ENCODE measurements at regions not wholly inside any gene's neighbourhood (a gene's known extent, or its start where the extent isn't known, plus 50 kb on each side); places are given as distances from the start of the nearest gene placed in this dataset.

GRCh38 chr6:169960521-169960885 lies 209.1 kb downstream of the ERMARD start:
- no peak for DNase-seq

GRCh38 chr6:169960003-169960344 lies 208.6 kb downstream of the ERMARD start:
- no peak for DNase-seq

GRCh38 chr6:169959136-169960002 lies 207.9 kb downstream of the ERMARD start:
- peak; percentile 45 for DNase-seq

- no peak for DNase-seq
Measured at GRCh38 chr6:169958510-169958909, 207.1 kb downstream of the ERMARD start.

- no peak for DNase-seq
Measured at GRCh38 chr6:169957351-169957963, 206.0 kb downstream of the ERMARD start.

- no peak for DNase-seq
Measured at GRCh38 chr6:169956580-169956979, 205.2 kb downstream of the ERMARD start.

GRCh38 chr6:169955731-169956437 lies 204.5 kb downstream of the ERMARD start:
- DNase-seq = no peak

- no peak for DNase-seq
Measured at GRCh38 chr6:169954977-169955376, 203.6 kb downstream of the ERMARD start.

GRCh38 chr6:169953686-169954085 lies 202.3 kb downstream of the ERMARD start:
- no peak for DNase-seq

- peak; percentile 60 for DNase-seq
Measured at GRCh38 chr6:169950558-169950957, 199.1 kb downstream of the ERMARD start.

- no peak for DNase-seq
Measured at GRCh38 chr6:169949511-169950097, 198.2 kb downstream of the ERMARD start.

GRCh38 chr6:169946971-169947370 lies 195.5 kb downstream of the ERMARD start:
- DNase-seq = peak; percentile 13

- DNase-seq = no peak
Measured at GRCh38 chr6:169945117-169945516, 193.7 kb downstream of the ERMARD start.

GRCh38 chr6:169944415-169944814 lies 193.0 kb downstream of the ERMARD start:
- no peak for DNase-seq

GRCh38 chr6:169944061-169944337 lies 192.6 kb downstream of the ERMARD start:
- DNase-seq = no peak

- no peak for DNase-seq
Measured at GRCh38 chr6:169943241-169944060, 192.0 kb downstream of the ERMARD start.

GRCh38 chr6:169942173-169942572 lies 190.8 kb downstream of the ERMARD start:
- no peak for DNase-seq

- DNase-seq = no peak
Measured at GRCh38 chr6:169940481-169941271, 189.3 kb downstream of the ERMARD start.

- DNase-seq = no peak
Measured at GRCh38 chr6:169939554-169940164, 188.2 kb downstream of the ERMARD start.

- DNase-seq = no peak
Measured at GRCh38 chr6:169938731-169939130, 187.3 kb downstream of the ERMARD start.

GRCh38 chr6:169938262-169938701 lies 186.9 kb downstream of the ERMARD start:
- DNase-seq = no peak
